HG02798 (cell line): ENCODE measurements at regions not wholly inside any gene's neighbourhood (a gene's known extent, or its start where the extent isn't known, plus 50 kb on each side); places are given as distances from the start of the nearest gene placed in this dataset.

Experiments used
- ATAC-seq: cut with Tn5 transposase; IDR thresholded peaks from one replicate; pipeline ENCODE4 v1.9.1; 2021; ENCODE audit warnings: mild to moderate bottlenecking; ENCODE audit not compliant: unreplicated experiment, poor library complexity

GRCh38 chr1:87436534-87436933, 107.9 kb downstream of the LMO4 start:
- no peak for ATAC-seq

GRCh38 chr1:87437663-87438295, 109.1 kb downstream of the LMO4 start:
- ATAC-seq, result peak; percentile 87

- ATAC-seq, result no peak
Measured at GRCh38 chr1:87439821-87440220, 111.1 kb downstream of the LMO4 start.

- peak; percentile 89 for ATAC-seq
Measured at GRCh38 chr1:87449348-87449963, 120.8 kb downstream of the LMO4 start.

GRCh38 chr1:87450136-87450535, 121.5 kb downstream of the LMO4 start:
- no peak for ATAC-seq

GRCh38 chr1:87450615-87451209, 122.0 kb downstream of the LMO4 start:
- ATAC-seq, result peak; percentile 22

GRCh38 chr1:87451229-87451920, 122.7 kb downstream of the LMO4 start:
- ATAC-seq, result no peak

- no peak for ATAC-seq
Measured at GRCh38 chr1:87452648-87453047, 124.0 kb downstream of the LMO4 start.

GRCh38 chr1:87457408-87457807, 128.7 kb downstream of the LMO4 start:
- ATAC-seq, result no peak

GRCh38 chr1:87462894-87463293, 134.2 kb downstream of the LMO4 start:
- no peak for ATAC-seq

- ATAC-seq, result peak; percentile 66
Measured at GRCh38 chr1:87464022-87464490, 135.4 kb downstream of the LMO4 start.

GRCh38 chr1:87466621-87467020, 137.9 kb downstream of the LMO4 start:
- no peak for ATAC-seq

- ATAC-seq, result no peak
Measured at GRCh38 chr1:87472716-87473115, 144.0 kb downstream of the LMO4 start.

- no peak for ATAC-seq
Measured at GRCh38 chr1:87473203-87473661, 144.6 kb downstream of the LMO4 start.

- no peak for ATAC-seq
Measured at GRCh38 chr1:87474098-87474497, 145.4 kb downstream of the LMO4 start.

GRCh38 chr1:87478231-87478630, 149.6 kb downstream of the LMO4 start:
- no peak for ATAC-seq

GRCh38 chr1:87495147-87495546, 166.5 kb downstream of the LMO4 start:
- no peak for ATAC-seq

- no peak for ATAC-seq
Measured at GRCh38 chr1:87495870-87496269, 167.2 kb downstream of the LMO4 start.

GRCh38 chr1:87497380-87498203, 168.9 kb downstream of the LMO4 start:
- ATAC-seq, result peak; percentile 76

GRCh38 chr1:87501738-87502137, 173.1 kb downstream of the LMO4 start:
- no peak for ATAC-seq
